NB4 (cell line): ENCODE measurements at regions not wholly inside any gene's neighbourhood (a gene's known extent, or its start where the extent isn't known, plus 50 kb on each side); places are given as distances from the start of the nearest gene placed in this dataset.

Source experiments
- CTCF ChIP-seq: IDR thresholded peaks from one replicate; pipeline ENCODE4 v1.5.1; 2012; ENCODE audit warnings: low read depth, low read length
- MYC ChIP-seq: IDR thresholded peaks from 2 replicates; pipeline ENCODE4 v1.6.1; 2011; ENCODE audit warnings: low read depth, low read length
- POLR2A ChIP-seq: IDR thresholded peaks from 2 replicates; pipeline ENCODE4 v1.6.1; 2011; ENCODE audit warnings: mild to moderate bottlenecking; ENCODE audit not compliant: insufficient read length; ENCODE audit errors: extremely low read depth
- TF ChIP-seq, protein P1 (sequence below): IDR thresholded peaks from 2 replicates; pipeline ENCODE4 v1.6.1; 2011; ENCODE audit warnings: low read depth, low read length

DNA sequence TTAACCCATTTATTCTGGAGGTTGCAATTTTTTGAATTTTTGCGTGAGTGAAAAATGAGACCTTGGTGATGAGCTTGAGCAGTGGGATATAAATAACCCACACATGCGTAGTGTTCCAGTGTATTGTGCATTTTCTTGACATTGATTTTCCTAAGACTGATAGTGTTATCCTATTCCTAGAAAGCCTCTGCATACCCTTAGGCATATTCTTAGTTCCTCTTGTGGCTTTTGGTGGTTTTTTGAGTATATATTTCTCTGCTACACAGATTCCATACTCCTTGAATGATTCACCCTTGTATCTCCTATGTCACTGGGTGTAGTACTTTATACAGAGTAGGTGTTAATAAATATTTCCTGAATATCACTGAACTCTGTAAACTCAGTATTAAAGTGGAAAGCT lies 363.4 kb upstream of the PDE3A start:
- TF ChIP-seq CTCF: no peak
- TF ChIP-seq POLR2A: no peak
- TF ChIP-seq, protein P1, sequence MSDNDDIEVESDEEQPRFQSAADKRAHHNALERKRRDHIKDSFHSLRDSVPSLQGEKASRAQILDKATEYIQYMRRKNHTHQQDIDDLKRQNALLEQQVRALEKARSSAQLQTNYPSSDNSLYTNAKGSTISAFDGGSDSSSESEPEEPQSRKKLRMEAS: no peak
- no peak for TF ChIP-seq MYC
